Heart left ventricle (tissue), 13 donors: ENCODE measurements at regions not wholly inside any gene's neighbourhood (a gene's known extent, or its start where the extent isn't known, plus 50 kb on each side); places are given as distances from the start of the nearest gene placed in this dataset.

Source experiments
- CTCF ChIP-seq, 12 donors: fragments of 200-600 bp; sonication (generic) in 4 of 12; IDR thresholded peaks; one replicate each; pipeline versions ENCODE4 v1.5.0 to v1.8.0; 2018 to 2022; ENCODE audit warnings: antibody characterized with exemption in 12 of 12, mild to moderate bottlenecking in 5 of 12
- POLR2A ChIP-seq, 2 donors: fragments of 450-650 bp; IDR thresholded peaks; one replicate each; pipeline ENCODE4 v1.6.1; 2017; ENCODE audit warnings: antibody characterized with exemption in 2 of 2, mild to moderate bottlenecking in 2 of 2, moderate library complexity in 2 of 2
- donor health status: ischemic (EF 13 %, LVEDD 7.1; RV severe dilation, severe dysfunction).
- donor health status: DM: no; HTN: yes; CAD: no.
- donor health status: DM: no; HTN: no; CAD: no.
- donor health status: ischemic (EF 25% LVEDD 6.9; RV normal size, moderate dysfunction).
- donor health status: ischemic (EF 25% LVEDD 5.7; RV mildly dilated, moderate dysfunction).
- donor health status: ischemic (EF 35%, LVEDD 5.7; RV mildly dilated, moderate dysfunction).
- donor health status: nonischemic (EF 11% LVEDD 7.7; RV severe dilation, severe dysfunction).
- donor health status: DM: yes; HTN: yes; CAD: no.
- donor health status: PGD.
- donor health status: ischemic (EF 29% LVEDD 5.4; RV normal size, mild dysfunction).
- donor health status: nonischemic (EF 23%, LVEDD 6.1; RV moderate dilation, normal function).

GRCh38 chr9:95592931-95593330 lies 76.2 kb upstream of the PTCH1 start:
- TF ChIP-seq POLR2A (IDR thresholded peaks at IDR 0.05): no peak
- no peak for TF ChIP-seq CTCF (IDR thresholded peaks at IDR 0.05)
